ENCODE measurements at regions not wholly inside any gene's neighbourhood (a gene's known extent, or its start where the extent isn't known, plus 50 kb on each side); places are given as distances from the start of the nearest gene placed in this dataset.

GRCh38 chr16:26546573-26546972, 520.2 kb upstream of the C16orf82 start:
- H3K4me3 ChIP-seq: no peak overlapping the region
- TF ChIP-seq CTCF (IDR thresholded peaks at IDR 0.05) (no peak), POLR2A (IDR thresholded peaks at IDR 0.05) (no peak)
- H3K27me3 ChIP-seq: no peaks in the 10 kb centered on the region
- DNase-seq: no peak
- H3K9me3 ChIP-seq: no peaks in the 10 kb centered on the region
- H3K27ac ChIP-seq: no peak overlapping the region
- no peaks in the 10 kb centered on the region for H3K36me3 ChIP-seq
- no peaks in the 10 kb centered on the region for H3K4me1 ChIP-seq

GRCh38 chr16:26547681-26548080, 519.0 kb upstream of the C16orf82 start:
- no peak overlapping the region for H3K4me3 ChIP-seq
- no peaks in the 10 kb centered on the region for H3K27me3 ChIP-seq
- H3K9me3 ChIP-seq: no peaks in the 10 kb centered on the region
- H3K4me1 ChIP-seq: no peaks in the 10 kb centered on the region
- TF ChIP-seq POLR2A (IDR thresholded peaks at IDR 0.05) (no peak), CTCF (IDR thresholded peaks at IDR 0.05) (no peak)
- no peak overlapping the region for H3K27ac ChIP-seq
- DNase-seq: no peak
- no peaks in the 10 kb centered on the region for H3K36me3 ChIP-seq

GRCh38 chr16:26550111-26550610, 516.6 kb upstream of the C16orf82 start:
- no peaks in the 10 kb centered on the region for H3K36me3 ChIP-seq
- no peak overlapping the region for H3K4me3 ChIP-seq
- no peaks in the 10 kb centered on the region for H3K9me3 ChIP-seq
- H3K27me3 ChIP-seq: no peaks in the 10 kb centered on the region
- DNase-seq: no peak
- TF ChIP-seq POLR2A (IDR thresholded peaks at IDR 0.05) (no peak), CTCF (IDR thresholded peaks at IDR 0.05) (no peak)
- H3K27ac ChIP-seq: no peak overlapping the region
- H3K4me1 ChIP-seq: no peaks in the 10 kb centered on the region

GRCh38 chr16:26554030-26554429, 512.7 kb upstream of the C16orf82 start:
- Histone ChIP-seq H3K27ac (no peak overlapping the region), H3K4me3 (no peak overlapping the region), H3K4me1 (no peaks in the 10 kb centered on the region), H3K36me3 (no peaks in the 10 kb centered on the region), H3K9me3 (no peaks in the 10 kb centered on the region), H3K27me3 (no peaks in the 10 kb centered on the region)
- no peak for DNase-seq
- TF ChIP-seq CTCF (IDR thresholded peaks at IDR 0.05): no peak
- TF ChIP-seq POLR2A (IDR thresholded peaks at IDR 0.05): no peak

- Histone ChIP-seq H3K27ac (no peak overlapping the region), H3K4me3 (no peak overlapping the region), H3K4me1 (no peaks in the 10 kb centered on the region), H3K27me3 (no peaks in the 10 kb centered on the region), H3K9me3 (no peaks in the 10 kb centered on the region), H3K36me3 (no peaks in the 10 kb centered on the region)
- no peak for DNase-seq
- no peak for TF ChIP-seq CTCF (IDR thresholded peaks at IDR 0.05)
- no peak for TF ChIP-seq POLR2A (IDR thresholded peaks at IDR 0.05)
Measured at GRCh38 chr16:26561303-26561702, 505.4 kb upstream of the C16orf82 start.

- Histone ChIP-seq H3K4me3 (no peak overlapping the region), H3K4me1 (no peaks in the 10 kb centered on the region), H3K9me3 (no peaks in the 10 kb centered on the region), H3K36me3 (no peaks in the 10 kb centered on the region), H3K27me3 (no peaks in the 10 kb centered on the region), H3K27ac (no peak overlapping the region)
- no peak for DNase-seq
- TF ChIP-seq POLR2A (IDR thresholded peaks at IDR 0.05): no peak
- TF ChIP-seq CTCF (IDR thresholded peaks at IDR 0.05): no peak
Measured at GRCh38 chr16:26563018-26563417, 503.7 kb upstream of the C16orf82 start.
